ENCODE measurements at regions not wholly inside any gene's neighbourhood (a gene's known extent, or its start where the extent isn't known, plus 50 kb on each side); places are given as distances from the start of the nearest gene placed in this dataset.
A peak's percentile ranks its signal among the peaks of the same experiment; 100 is the strongest.
"Not testable (repeated sequence)": the region's sequence is repeated elsewhere in the genome, so short reads cannot be mapped to it uniquely, and the experiment has no call there.

DNA sequence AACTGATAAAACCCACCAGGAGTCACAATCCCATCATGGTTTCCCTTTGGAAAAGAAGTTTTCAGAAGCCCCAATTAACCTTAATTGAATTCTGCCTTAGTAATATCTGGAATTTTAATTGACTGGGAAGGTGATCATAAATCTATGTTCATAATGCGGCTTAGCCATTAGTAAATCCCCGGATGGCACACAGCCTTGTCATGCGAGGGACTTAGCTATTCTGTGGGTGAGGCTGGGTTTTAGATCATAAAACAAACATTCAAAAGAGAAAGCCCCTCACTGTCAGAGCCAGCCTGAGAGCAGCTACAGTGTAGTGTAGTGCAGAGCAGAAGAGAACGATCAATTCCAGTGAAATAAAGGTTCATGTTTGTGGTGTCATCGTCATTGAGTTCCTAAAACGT lies 124.0 kb upstream of the NOCT start:
- peak; percentile 15 for DNase-seq

DNA sequence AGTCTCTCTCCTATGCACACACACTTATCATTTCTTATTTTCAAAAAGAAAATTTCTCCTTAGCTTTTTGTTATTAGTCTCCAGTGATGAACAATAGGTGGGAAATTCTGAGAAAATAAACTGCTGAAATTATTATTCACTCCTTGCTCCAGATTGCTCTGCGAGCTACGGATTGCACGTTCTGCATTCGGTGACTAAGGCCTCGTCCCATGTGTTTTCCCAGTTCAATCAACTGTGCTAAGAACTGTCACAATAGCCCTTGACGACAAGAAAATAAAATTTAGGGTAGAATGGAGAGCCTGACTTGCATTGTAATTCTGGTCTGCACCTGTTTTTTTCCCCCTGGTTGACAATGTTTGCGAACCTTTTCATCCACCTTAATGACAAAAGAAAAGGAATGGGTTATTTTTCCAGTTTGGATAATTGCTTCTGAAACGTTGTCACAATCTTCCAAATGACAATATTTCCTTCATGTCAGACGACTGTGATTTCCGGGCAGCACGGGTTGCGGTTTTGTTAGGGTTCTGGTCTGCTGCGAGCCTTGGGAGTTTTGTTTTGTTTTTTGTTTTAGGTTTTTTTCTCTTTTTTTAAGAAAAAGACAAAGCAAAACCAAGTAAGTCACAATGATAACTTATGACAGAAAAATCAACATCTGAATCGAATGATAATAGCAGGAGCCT lies 124.5 kb upstream of the NOCT start:
- no peak for DNase-seq

DNA sequence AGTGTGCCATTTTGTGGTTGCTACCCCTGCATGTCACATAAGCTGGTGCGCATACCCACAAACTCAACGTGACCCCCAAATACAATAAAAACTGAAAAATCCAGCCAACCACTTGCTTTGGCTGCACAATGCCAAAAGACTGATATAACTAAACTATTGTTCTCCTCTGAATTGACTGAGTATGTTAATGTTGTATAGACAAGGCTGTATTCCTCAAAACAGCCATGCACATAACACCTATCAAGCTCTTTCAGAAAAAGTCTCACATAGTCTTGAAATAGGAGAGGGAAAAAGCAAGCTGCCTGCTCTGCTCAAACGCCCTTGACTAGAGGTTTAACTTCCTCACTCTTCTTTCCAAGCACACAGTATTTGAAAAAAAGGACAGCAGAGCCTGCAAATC lies 126.4 kb upstream of the NOCT start:
- DNase-seq, result no peak

- no peak for DNase-seq
Observed at GRCh38 chr4:138887741-138888140, 127.8 kb upstream of the NOCT start.

DNA sequence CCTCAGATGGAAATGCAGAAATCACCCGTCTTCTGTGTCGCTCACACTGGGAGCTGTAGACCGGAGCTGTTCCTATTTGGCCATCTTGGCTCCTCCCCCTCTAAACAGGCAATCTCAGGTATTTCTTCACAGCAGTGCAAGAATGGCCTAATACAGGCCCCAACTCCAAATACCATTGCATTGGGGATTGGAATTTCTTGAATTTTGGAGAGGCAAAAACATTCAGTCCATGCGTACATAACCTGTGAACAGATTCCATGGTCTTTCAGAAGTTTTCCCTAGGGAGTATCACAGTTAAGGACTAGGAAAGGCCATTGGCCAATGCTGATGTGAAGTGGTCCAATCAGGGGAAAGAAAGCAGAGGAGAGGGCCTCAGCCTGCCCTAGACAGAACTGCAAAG lies 128.2 kb upstream of the NOCT start:
- no peak for DNase-seq

DNA sequence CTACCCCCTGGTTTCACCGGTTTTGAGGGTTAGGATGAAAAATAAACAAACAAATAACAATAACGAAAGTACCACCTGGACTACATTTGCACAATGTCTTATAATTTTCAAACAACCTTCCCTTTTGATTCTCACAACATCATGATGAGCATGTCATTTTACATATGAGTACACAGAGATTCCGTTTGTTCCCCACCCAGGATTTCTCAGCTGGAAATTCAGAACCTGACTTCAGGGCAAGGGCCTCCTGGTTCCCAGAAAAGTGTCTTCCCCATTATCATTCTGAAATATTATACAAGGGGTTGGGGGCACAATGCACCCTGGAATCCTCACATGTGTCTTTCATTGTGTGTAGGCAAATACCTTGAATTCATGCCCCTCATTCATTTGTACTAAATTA lies 135.8 kb upstream of the NOCT start:
- no peak for DNase-seq

DNA sequence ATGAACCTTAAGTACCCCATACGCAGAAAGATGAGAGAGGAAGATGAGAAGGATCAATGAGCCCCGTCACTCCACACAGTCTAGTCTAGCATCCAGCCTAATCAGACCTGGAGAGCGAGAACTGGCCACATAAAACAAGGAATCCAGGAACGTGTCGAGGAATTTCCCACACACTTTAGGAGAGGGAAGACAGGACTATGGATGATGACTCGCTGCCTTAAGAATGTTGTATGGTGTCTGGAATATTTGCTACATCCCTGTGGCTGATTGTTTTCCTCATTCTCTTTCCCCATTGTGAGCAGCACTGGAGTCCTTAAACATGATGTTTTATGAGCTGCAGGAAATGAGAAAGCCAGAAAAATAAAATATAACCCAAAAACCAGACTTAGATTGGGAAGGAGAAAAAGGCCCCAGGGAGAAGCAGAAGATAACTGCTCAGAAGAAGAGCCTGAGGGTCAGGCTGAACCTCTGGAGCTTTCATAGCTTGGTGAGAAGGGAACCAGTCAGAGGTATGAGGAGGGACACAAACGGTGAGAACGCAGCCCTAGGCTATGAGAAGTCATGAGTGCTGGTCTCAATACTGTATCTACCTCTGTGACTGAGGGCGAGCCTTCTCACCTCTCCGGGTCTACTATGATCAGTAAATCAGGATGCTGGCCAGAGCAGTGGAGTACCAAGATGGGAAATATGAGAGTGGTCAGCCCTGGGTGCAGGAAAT lies 139.5 kb upstream of the NOCT start:
- DNase-seq, result peak; percentile 92

DNA sequence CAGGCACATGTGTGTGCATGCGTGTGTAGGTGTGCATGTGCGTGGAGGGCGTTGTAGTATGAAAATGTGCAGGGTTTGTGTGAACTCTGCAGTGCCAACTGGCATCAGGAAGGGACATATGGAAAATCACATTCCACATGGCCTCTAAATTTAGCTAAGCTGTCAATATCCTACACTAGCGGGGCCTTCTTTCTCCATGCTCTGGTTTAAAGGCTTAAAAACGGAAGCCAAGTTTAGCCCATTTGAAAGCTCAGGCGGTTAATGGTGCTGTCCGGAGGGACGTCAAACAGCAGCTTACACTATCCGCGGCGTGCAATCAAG lies 144.1 kb upstream of the NOCT start:
- no peak for DNase-seq

DNA sequence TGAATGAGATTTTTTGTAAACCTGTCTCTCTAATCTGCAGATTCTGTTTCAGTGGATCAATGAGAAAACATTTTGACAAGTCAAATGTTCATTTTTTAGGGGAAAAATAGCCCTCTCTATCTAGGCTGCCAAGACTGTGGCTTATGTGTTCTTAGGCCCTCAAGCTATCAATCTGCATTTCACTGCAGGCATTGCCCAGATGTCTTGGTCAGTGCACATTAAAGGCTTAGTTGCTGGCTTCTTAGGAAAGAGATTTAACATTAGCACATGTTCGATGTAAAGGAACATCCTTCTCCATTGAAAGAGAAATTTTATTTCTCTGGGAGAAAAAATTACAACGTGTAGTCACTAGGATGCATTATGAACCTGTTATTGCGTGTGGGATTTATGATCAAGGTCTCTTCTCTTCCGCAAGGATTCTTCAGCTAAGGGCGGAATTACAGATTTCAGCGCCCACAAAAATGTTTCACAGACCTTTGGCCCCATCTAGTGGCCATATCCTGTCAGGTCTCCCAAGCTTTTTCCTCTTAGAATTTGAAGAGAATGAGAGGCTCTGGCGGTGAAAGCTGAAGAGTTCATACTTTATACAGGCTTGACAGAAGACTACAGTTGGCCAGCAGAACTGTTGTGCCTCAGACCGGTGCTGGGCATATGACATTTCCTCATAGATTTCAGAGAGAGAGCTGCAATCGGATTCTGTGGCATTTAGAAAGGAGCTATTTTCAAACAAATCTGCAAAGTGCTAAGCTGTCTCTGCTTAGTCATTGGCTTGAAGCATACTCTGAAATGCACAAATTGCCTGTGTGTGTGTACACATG lies 144.6 kb upstream of the NOCT start:
- peak; percentile 78 for DNase-seq

DNA sequence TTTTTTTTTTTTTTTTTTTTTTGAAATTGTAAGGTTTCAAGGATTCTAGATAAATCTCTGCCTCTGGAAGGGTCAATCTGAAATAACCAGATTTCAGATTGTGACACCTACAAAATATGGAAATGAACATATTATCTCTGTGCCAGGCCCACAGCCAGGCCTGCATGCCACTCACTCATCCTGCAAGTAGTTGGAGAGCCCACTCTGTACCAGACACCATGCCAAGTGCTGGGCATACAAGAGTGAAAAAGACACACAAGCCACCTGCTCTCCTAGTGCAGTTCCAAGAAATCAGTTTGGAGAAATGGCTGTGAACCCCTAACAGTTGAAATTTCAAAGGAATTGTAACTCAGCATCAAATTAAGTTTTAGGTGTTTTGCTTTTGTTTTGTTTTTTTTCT lies 145.9 kb upstream of the NOCT start:
- no peak for DNase-seq

DNA sequence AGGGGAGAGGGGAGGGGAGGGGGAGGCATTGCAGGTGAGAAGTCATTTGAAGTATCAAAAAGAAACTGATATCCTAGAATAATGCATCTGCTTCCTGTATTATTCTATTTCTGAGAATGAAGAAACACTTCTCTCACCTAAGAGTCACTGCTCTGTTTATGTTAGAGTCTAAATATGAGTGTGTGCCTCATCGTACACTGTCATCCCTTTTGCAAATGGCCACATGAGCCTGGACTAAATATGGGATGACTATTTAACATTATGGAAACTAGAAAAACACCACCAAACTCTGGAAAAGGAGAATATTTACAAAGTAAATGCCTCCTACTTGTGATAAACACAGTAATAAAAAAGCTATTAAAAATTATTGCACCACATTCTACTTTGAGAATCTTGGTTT lies 146.4 kb upstream of the NOCT start:
- DNase-seq, result no peak

DNA sequence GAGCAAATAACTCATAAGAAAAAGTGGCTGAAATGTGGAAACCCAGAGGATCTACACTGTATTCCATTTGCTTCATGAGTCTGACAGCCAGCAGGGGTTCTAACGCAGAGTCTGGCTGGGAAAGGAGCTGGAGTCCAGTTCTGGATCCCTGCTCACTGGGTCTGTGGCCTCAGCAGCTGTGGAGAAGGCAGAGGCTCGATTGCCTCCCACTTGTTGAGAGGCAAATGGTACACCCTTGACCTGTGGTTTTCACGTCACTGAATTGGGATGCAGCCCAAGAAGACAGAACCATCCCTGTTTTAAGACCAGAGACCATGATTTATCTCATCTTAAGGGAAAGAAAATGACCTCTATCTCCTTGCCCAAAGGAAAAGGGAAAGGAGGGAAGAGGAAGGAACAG lies 147.0 kb upstream of the NOCT start:
- DNase-seq, result peak; percentile 13

GRCh38 chr4:138867404-138867803 lies 148.2 kb upstream of the NOCT start:
- DNase-seq, result no peak

- DNase-seq, result no peak
Observed at GRCh38 chr4:138866314-138866713, 149.3 kb upstream of the NOCT start.

GRCh38 chr4:138865765-138866164 lies 149.8 kb upstream of the NOCT start:
- DNase-seq, result no peak

GRCh38 chr4:138864961-138865720 lies 150.4 kb upstream of the NOCT start:
- DNase-seq, result no peak

- no peak for DNase-seq
Observed at GRCh38 chr4:138863160-138863559, 152.4 kb upstream of the NOCT start.

GRCh38 chr4:138861135-138861534 lies 154.4 kb upstream of the NOCT start:
- DNase-seq, result peak; percentile 76

- not testable (repeated sequence) for DNase-seq
Observed at GRCh38 chr4:138860357-138860756, 155.2 kb upstream of the NOCT start.

DNA sequence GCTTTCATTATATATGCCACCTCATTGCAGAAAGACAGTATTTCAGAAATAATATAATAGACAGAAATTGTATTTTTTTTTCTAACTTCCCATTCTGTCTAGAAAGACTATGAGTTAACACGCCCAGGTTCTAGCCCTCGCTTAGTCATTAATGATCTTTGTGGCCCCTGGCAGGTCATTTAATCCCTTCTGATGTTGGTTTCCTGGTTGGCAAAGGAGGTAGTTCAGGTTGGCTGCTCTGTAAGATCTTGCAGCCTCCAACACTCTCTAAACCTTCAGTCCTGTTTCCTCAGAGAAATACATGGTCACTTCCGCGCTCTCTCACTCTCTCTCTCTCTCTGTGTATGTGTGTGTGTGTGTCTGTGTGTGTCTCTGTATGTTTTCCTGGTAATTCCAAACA lies 156.3 kb upstream of the NOCT start:
- peak; percentile 76 for DNase-seq

GRCh38 chr4:138858419-138858818 lies 157.2 kb upstream of the NOCT start:
- DNase-seq, result no peak

DNA sequence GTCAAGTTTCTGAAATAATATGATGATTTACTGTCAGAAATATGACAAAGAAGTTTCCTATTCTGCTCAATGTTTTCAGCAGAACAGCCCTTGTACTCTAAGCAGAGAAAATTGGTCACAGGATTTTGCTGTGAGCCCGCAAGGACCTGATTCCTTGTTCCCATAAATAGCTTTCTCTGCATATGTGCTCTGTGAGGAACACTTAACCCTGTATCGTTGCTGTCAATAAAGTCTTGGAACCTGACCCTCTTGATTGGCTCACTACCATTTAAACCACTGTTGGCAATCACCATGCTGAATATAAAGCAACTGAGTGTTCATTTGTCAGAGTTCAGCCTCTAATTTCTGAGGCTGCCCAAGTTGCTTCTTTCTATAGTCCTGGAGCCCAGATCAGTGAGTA lies 158.2 kb upstream of the NOCT start:
- DNase-seq, result no peak

DNA sequence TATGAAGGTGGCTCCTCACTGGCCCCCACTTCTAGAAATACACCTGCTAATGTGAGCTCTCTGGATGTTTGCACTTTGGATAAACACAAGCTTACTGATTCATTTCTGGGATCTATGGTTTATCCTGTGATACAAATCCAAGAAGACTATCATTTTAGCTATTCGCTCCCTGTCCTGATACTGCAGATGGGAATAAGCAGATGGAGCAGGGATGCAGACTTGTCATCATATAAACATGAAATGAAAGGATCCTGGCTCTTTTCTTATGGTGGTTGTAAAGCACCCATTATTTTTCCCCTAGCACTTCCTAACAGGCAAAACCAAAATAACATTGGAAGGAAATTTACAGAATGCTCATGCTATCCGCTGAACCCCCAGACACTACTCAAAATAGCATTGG lies 162.9 kb upstream of the NOCT start:
- no peak for DNase-seq

Measured in kidney glomerular epithelial cell (primary cell).